ENCODE measurements at regions not wholly inside any gene's neighbourhood (a gene's known extent, or its start where the extent isn't known, plus 50 kb on each side); places are given as distances from the start of the nearest gene placed in this dataset.

- DNase-seq = no peak
Measured at GRCh38 chr20:42020316-42020715, 402.1 kb upstream of the CHD6 start.

- DNase-seq = no peak
Measured at GRCh38 chr20:42018979-42019378, 400.8 kb upstream of the CHD6 start.

GRCh38 chr20:42010090-42010489 lies 391.9 kb upstream of the CHD6 start:
- DNase-seq = no peak

GRCh38 chr20:42007251-42007650 lies 389.1 kb upstream of the CHD6 start:
- no peak for DNase-seq

- no peak for DNase-seq
Measured at GRCh38 chr20:42005211-42005610, 387.0 kb upstream of the CHD6 start.

GRCh38 chr20:42003380-42003779 lies 385.2 kb upstream of the CHD6 start:
- no peak for DNase-seq

GRCh38 chr20:41998539-41999341 lies 380.6 kb upstream of the CHD6 start:
- no peak for DNase-seq

- no peak for DNase-seq
Measured at GRCh38 chr20:41996951-41997350, 378.8 kb upstream of the CHD6 start.

GRCh38 chr20:41992481-41992880 lies 374.3 kb upstream of the CHD6 start:
- no peak for DNase-seq

- DNase-seq = no peak
Measured at GRCh38 chr20:41991412-41991811, 373.2 kb upstream of the CHD6 start.

GRCh38 chr20:41989935-41990635 lies 371.9 kb upstream of the CHD6 start:
- DNase-seq = no peak

- DNase-seq = no peak
Measured at GRCh38 chr20:41989039-41989679, 371.0 kb upstream of the CHD6 start.

- no peak for DNase-seq
Measured at GRCh38 chr20:41984031-41984430, 365.9 kb upstream of the CHD6 start.

- DNase-seq = no peak
Measured at GRCh38 chr20:41983159-41983558, 365.0 kb upstream of the CHD6 start.

- no peak for DNase-seq
Measured at GRCh38 chr20:41981746-41982145, 363.6 kb upstream of the CHD6 start.

- DNase-seq = no peak
Measured at GRCh38 chr20:41978875-41979274, 360.7 kb upstream of the CHD6 start.

GRCh38 chr20:41978246-41978790 lies 360.1 kb upstream of the CHD6 start:
- DNase-seq = no peak

GRCh38 chr20:41969656-41970055 lies 351.5 kb upstream of the CHD6 start:
- DNase-seq = no peak

GRCh38 chr20:41960166-41960565 lies 342.0 kb upstream of the CHD6 start:
- DNase-seq = no peak

GRCh38 chr20:41958391-41958790 lies 340.2 kb upstream of the CHD6 start:
- DNase-seq = no peak

- no peak for DNase-seq
Measured at GRCh38 chr20:41956338-41957074, 338.3 kb upstream of the CHD6 start.

- no peak for DNase-seq
Measured at GRCh38 chr20:41952166-41952565, 334.0 kb upstream of the CHD6 start.

- no peak for DNase-seq
Measured at GRCh38 chr20:41951615-41952014, 333.4 kb upstream of the CHD6 start.

Data from NCI-H187 (cell line).